Osteoblast (primary cell): ENCODE measurements at regions not wholly inside any gene's neighbourhood (a gene's known extent, or its start where the extent isn't known, plus 50 kb on each side); places are given as distances from the start of the nearest gene placed in this dataset.

Source experiments
- DNase-seq: peaks from one replicate; pipeline ENCODE4 v3.0.0; 2011; ENCODE audit warnings: low spot score, mixed read lengths; ENCODE audit not compliant: insufficient read length; ENCODE audit errors: missing footprints
- H2AFZ ChIP-seq: 2 replicates; pipeline ENCODE4 v1.6.0; 2011; ENCODE audit warnings: mild to moderate bottlenecking, low read length
- H3K27ac ChIP-seq: 2 replicates; pipeline ENCODE4 v1.5.1; 2011; ENCODE audit warnings: mild to moderate bottlenecking, low read depth, low read length, moderate library complexity
- H3K27me3 ChIP-seq: 2 replicates; pipeline ENCODE4 v1.6.0; 2012; ENCODE audit warnings: mild to moderate bottlenecking, control low read depth, inconsistent platforms, low read length, moderate library complexity; ENCODE audit not compliant: insufficient read depth
- H3K36me3 ChIP-seq: 2 replicates; pipeline ENCODE4 v1.5.1; 2011; ENCODE audit warnings: mild to moderate bottlenecking, low read length, control low read depth, moderate library complexity; ENCODE audit not compliant: insufficient read depth
- H3K4me1 ChIP-seq: 2 replicates; pipeline ENCODE4 v1.5.1; 2011; ENCODE audit warnings: mild to moderate bottlenecking, low read length, control low read depth, moderate library complexity; ENCODE audit not compliant: insufficient read depth
- H3K4me2 ChIP-seq: 2 replicates; pipeline ENCODE4 v1.6.0; 2011; ENCODE audit warnings: mild to moderate bottlenecking, low read length; ENCODE audit not compliant: insufficient read depth
- H3K4me3 ChIP-seq: fragments of 200-600 bp; sonication (generic); 3 replicates; pipeline ENCODE4 v1.5.1; 2012; ENCODE audit warnings: mild to moderate bottlenecking, low read length, inconsistent platforms; ENCODE audit not compliant: insufficient read depth
- H3K79me2 ChIP-seq: 2 replicates; pipeline ENCODE4 v1.6.0; 2012; ENCODE audit warnings: mild to moderate bottlenecking, low read length, control low read depth, inconsistent platforms; ENCODE audit not compliant: insufficient read depth
- H3K9me3 ChIP-seq: 2 replicates; pipeline ENCODE4 v1.5.1; 2011; ENCODE audit warnings: low read depth, low read length, control low read depth
- H4K20me1 ChIP-seq: 2 replicates; pipeline ENCODE4 v1.6.0; 2012; ENCODE audit warnings: mild to moderate bottlenecking, low read length, control low read depth; ENCODE audit not compliant: insufficient read depth
- CTCF ChIP-seq: IDR thresholded peaks from 2 replicates; pipeline ENCODE4 v1.5.1; 2011; ENCODE audit warnings: mild to moderate bottlenecking, low read depth, low read length, moderate library complexity; ENCODE audit errors: extremely low read depth

DNA sequence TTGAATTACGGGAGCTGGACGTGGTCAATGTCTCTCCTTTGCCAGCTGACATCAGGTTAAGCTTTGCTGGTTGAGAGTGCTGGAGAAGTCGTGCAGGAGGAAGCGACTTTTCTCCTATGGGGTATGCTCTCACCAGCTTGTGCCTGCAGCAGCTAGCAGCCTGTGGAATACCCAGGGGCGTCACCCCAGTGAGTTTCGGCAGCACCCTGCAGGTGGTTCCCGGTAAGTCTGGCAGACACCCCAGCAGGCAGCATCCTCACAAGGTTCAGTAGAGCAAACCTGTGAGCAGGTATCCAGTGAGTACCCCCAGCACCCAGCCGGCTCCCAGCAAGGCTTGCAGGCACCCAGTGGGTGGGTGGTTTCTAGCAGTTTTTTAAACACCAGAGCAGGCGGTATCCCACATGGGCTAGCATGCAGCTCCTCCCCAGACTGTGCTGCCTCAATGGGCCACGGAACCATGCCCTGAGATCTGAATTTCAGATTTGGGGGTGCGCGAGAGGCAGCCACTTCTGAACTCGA lies 74.8 kb upstream of the SVIL start:
- H4K20me1 ChIP-seq: no peaks in the 10 kb centered on the region
- no peak overlapping the region for H2AFZ ChIP-seq
- TF ChIP-seq CTCF: no peak
- peaks cover 17% of the 10 kb centered on the region for H3K4me1 ChIP-seq
- DNase-seq: no peak
- H3K4me3 ChIP-seq: no peak overlapping the region
- no peaks in the 10 kb centered on the region for H3K27me3 ChIP-seq
- H3K9me3 ChIP-seq: no peaks in the 10 kb centered on the region
- H3K36me3 ChIP-seq: no peaks in the 10 kb centered on the region
- peaks cover 13% of the 10 kb centered on the region for H3K79me2 ChIP-seq
- no peak overlapping the region for H3K27ac ChIP-seq
- no peak overlapping the region for H3K4me2 ChIP-seq

DNA sequence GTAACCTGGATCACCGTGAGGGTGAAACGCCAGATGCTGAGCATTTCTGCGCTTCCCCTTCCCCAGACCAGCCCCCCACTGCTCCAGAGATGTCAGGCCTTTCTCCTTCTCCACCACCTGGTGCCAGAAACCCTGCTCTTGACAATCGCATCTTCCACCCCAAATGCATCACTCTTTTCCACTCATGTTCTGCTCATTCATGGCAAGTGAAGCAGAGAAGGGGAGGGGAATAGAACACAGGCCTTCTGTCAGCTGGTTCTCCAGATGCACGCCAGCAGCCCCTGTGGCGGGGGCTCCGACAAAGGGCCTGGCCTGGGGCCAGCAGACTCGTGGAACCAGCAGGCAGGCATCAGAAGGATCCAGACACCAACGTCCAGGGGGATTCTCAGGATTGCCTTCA lies 68.5 kb upstream of the SVIL start:
- no peak for TF ChIP-seq CTCF
- H3K4me1 ChIP-seq: peaks cover 2% of the 10 kb centered on the region
- H3K36me3 ChIP-seq: no peaks in the 10 kb centered on the region
- H4K20me1 ChIP-seq: no peaks in the 10 kb centered on the region
- no peaks in the 10 kb centered on the region for H3K79me2 ChIP-seq
- peak overlapping the region; percentile 50 for H3K4me2 ChIP-seq
- no peak overlapping the region for H3K27ac ChIP-seq
- H3K4me3 ChIP-seq: no peak overlapping the region
- no peaks in the 10 kb centered on the region for H3K9me3 ChIP-seq
- no peaks in the 10 kb centered on the region for H3K27me3 ChIP-seq
- no peak overlapping the region for H2AFZ ChIP-seq
- DNase-seq: peak; percentile 56

DNA sequence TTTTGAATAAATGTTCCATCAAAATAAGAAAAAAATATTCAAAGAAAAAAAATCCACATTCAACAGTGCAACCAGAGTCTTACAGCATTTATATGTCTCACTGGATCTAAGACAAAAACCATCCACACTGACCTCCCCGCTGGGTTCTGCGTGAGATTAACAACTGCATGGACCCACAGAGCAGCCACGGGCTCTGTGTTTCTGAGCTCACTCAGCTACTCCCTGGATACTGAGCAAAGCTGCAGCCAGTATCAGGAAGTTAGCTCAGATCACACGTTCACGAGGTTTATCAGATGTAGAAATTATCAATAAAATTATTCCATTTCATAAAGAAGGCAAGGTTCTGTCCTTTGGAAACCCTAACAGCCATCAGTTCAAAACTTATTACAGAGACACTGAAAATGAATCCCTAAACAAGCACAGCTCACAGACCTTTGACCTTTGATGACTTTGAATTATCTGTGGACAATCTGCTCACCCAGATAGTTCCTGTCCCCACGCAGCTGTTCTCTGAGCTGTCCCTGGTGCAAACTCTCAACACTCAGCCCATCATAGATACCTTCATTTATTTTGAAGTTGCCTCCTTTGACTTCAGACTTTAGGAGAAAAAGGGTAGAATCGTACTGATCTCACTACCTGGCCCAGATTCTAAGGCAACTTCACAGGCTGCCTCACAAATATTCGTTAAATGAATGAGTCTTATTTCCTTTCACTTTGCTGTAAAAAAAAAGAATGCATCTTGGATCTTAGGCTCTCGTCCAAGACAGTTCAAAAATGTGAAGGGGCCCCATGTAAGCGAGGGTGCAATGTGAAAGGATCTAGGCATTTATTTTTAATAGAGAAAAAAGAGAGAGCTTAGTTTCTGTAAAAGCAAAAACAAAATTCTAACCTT lies 67.7 kb upstream of the SVIL start:
- no peaks in the 10 kb centered on the region for H4K20me1 ChIP-seq
- no peaks in the 10 kb centered on the region for H3K36me3 ChIP-seq
- no peaks in the 10 kb centered on the region for H3K79me2 ChIP-seq
- no peak overlapping the region for H3K4me3 ChIP-seq
- H3K9me3 ChIP-seq: no peaks in the 10 kb centered on the region
- DNase-seq: no peak
- no peak for TF ChIP-seq CTCF
- H3K4me2 ChIP-seq: peak overlapping the region; percentile 50
- H3K4me1 ChIP-seq: peaks cover 2% of the 10 kb centered on the region
- H3K27ac ChIP-seq: no peak overlapping the region
- H2AFZ ChIP-seq: peak overlapping the region; percentile 26
- H3K27me3 ChIP-seq: no peaks in the 10 kb centered on the region

DNA sequence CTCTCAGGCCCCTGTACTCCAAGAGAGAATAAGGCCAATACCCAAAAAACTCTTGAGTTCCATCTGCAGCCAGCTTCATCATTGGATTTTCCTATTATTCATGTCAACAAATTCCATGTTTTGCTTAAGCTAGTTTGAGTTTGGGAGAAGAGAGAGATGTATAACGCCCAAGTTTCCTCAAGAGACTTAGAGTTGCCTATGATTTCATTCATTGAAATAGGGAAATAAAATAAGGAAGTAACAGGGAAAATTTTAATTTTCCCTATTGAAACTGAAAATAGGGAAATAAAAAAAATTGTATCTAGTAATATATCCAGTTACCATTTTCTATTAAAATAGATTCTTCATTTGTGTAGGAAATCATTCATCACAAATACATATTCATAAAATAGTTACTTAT lies 66.5 kb upstream of the SVIL start:
- Histone ChIP-seq H3K4me2 (no peak overlapping the region), H4K20me1 (no peaks in the 10 kb centered on the region), H2AFZ (no peak overlapping the region), H3K36me3 (no peaks in the 10 kb centered on the region), H3K9me3 (no peaks in the 10 kb centered on the region), H3K27me3 (no peaks in the 10 kb centered on the region), H3K79me2 (no peaks in the 10 kb centered on the region), H3K27ac (no peak overlapping the region), H3K4me1 (peaks cover 2% of the 10 kb centered on the region), H3K4me3 (no peak overlapping the region)
- no peak for TF ChIP-seq CTCF
- no peak for DNase-seq
